ENCODE measurements at regions not wholly inside any gene's neighbourhood (a gene's known extent, or its start where the extent isn't known, plus 50 kb on each side); places are given as distances from the start of the nearest gene placed in this dataset.

GRCh38 chr2:104501929-104502328, 352.0 kb upstream of the POU3F3 start:
- DNase-seq (ENCODE audit: extremely low read depth in 1 of 2, low read depth in 1 of 2), result no peak

DNA sequence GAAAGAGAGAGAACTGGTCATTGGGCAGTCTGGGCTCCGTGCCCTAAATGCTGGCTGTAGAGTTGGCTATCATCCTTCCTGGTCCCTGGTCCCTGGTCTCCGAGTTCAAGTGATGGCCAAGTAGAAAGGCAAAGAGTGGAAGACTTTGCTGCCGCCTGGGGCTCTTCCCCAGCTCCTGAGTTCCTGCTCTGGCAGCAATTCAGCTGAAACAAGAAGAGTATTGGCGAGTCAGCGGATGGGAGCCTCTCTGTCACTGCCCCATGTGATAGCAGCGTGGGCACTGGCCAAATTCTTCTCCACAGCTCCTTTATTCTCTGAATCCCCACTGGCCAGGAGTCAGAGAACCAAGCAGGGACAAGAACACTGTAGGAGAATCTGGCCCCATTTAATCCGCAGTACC, 351.0 kb upstream of the POU3F3 start:
- DNase-seq (ENCODE audit: extremely low read depth in 1 of 2, low read depth in 1 of 2), result no peak

- DNase-seq (ENCODE audit: extremely low read depth in 1 of 2, low read depth in 1 of 2), result no peak
These were observed 349.4 kb upstream of the POU3F3 start for GRCh38 chr2:104504331-104505073.

GRCh38 chr2:104518256-104518655, 335.7 kb upstream of the POU3F3 start:
- no peak for DNase-seq (ENCODE audit: extremely low read depth in 1 of 2, low read depth in 1 of 2)

DNA sequence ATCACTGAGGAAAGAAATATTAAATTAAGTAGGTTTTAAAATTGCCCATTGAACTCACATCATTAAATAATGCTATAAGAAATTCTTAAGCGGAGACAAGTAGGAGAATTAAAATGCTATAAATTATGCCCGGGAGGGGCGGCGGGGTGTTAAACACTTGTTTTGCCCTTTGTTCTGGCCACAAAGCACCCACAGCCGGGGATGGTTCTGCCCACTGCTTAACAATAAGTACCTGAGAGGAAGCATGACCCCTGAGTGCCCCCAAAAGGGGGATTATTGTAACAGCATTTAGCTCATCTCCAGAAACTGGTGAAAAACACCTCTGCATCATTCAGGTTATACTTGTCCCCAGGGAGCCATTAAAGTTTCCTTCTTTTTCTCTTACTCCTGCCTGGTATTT, 332.7 kb upstream of the POU3F3 start:
- no peak for DNase-seq (ENCODE audit: extremely low read depth in 1 of 2, low read depth in 1 of 2)

GRCh38 chr2:104523921-104524320, 330.0 kb upstream of the POU3F3 start:
- no peak for DNase-seq (ENCODE audit: extremely low read depth in 1 of 2, low read depth in 1 of 2)

GRCh38 chr2:104528101-104528500, 325.8 kb upstream of the POU3F3 start:
- no peak for DNase-seq (ENCODE audit: extremely low read depth in 1 of 2, low read depth in 1 of 2)

DNA sequence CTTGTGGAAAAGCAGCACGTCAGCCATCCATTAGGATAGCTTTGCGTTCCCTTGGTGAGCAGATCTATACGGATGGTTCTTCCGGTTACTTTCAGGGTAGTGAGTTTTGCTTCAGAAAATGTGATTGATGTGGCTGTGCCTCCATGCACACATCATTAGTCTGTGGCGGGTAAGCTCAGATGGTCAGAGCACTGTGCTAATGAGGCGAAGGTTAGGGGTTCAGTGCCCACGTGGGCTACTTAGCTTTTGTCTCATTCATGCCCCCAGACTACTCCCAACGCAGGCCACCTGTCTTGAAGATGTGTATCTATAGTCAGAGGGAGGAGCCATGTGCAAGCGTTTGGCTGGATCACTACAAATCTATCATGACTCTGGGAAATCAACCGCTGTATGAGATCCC, 322.8 kb upstream of the POU3F3 start:
- no peak for DNase-seq (ENCODE audit: extremely low read depth in 1 of 2, low read depth in 1 of 2)

- no peak for DNase-seq (ENCODE audit: extremely low read depth in 1 of 2, low read depth in 1 of 2)
These were observed 316.8 kb upstream of the POU3F3 start for GRCh38 chr2:104537116-104537515.

GRCh38 chr2:104538077-104538476, 315.8 kb upstream of the POU3F3 start:
- DNase-seq (ENCODE audit: extremely low read depth in 1 of 2, low read depth in 1 of 2), result no peak

DNA sequence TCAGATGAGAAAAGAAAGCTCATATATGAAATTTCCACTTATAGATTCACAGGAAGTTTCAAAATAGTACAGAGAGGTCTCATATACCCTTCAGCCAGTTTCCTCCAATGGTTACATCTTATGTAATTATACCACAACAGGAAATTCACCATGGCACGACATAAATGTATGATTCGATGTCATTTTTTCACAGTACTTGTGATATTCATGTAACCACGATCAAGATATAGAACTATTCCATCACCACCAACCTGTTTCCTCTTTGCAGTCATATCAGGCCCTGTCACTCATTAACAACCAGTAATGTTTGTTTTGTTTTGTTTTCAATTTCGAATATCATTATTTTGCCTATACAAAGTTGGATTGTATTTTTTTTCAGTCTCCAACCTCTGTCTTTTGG, 314.3 kb upstream of the POU3F3 start:
- DNase-seq (ENCODE audit: extremely low read depth in 1 of 2, low read depth in 1 of 2), result no peak

DNA sequence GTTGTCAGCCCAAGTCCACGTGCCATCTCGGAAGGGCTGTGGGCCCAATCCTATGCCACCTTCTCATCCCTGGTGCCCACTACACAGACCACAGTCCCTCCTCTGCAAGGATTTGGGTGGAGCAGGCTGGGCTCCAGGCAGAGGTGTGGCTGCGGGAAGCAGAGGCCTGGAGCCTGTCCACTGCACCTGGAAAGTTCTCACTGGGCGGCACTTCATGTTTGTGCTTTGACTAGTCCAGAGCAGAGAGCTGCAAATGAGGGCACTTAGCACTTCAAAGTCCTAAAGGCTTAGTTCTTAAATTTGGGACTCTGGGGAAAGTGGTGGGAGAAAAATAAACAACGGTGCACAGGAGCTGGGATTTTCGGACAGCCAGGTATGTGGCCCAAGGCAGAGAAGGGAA, 308.9 kb upstream of the POU3F3 start:
- no peak for DNase-seq (ENCODE audit: extremely low read depth in 1 of 2, low read depth in 1 of 2)

DNA sequence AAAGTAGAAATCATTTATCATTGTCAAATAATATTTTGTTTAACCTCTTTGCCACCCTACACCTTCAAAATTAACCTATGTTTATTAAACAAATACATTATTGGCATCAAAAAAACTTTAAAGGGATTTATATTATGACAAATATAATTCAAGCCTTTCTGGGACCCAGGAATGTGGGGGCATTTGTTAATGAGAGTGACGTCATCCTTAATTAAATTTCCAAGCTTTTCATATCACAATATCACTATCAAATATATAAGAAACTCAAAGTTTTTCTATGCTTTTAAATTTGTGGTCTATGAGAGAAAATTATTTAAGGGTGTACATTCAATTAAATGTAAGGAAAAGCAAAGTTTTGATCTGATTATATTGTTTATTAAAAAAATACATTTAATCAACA, 307.4 kb upstream of the POU3F3 start:
- DNase-seq (ENCODE audit: extremely low read depth in 1 of 2, low read depth in 1 of 2), result no peak

DNA sequence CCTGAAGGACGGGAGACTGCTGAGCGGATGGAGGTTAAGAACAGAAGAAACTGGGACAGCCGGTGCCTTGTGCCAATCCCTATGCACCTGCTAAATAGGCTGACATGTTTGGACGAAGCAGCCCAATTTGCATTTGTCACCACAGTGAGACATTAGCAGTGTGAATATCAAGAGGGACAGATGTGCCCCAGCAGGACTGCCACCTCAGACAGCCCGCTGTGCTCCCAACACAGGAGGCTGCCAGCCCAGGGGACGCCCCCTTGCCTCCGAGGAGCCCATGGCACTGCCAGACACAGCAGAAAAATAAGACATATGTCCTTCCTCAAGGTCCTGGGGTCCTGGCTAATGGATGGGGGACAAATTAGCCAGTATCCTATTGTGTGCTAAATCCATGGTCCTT, 306.7 kb upstream of the POU3F3 start:
- no peak for DNase-seq (ENCODE audit: extremely low read depth in 1 of 2, low read depth in 1 of 2)

- no peak for DNase-seq (ENCODE audit: extremely low read depth in 1 of 2, low read depth in 1 of 2)
These were observed 292.7 kb upstream of the POU3F3 start for GRCh38 chr2:104561251-104561650.

GRCh38 chr2:104562537-104562936, 291.4 kb upstream of the POU3F3 start:
- DNase-seq (ENCODE audit: extremely low read depth in 1 of 2, low read depth in 1 of 2), result no peak

GRCh38 chr2:104563398-104563996, 290.4 kb upstream of the POU3F3 start:
- no peak for DNase-seq (ENCODE audit: extremely low read depth in 1 of 2, low read depth in 1 of 2)

DNA sequence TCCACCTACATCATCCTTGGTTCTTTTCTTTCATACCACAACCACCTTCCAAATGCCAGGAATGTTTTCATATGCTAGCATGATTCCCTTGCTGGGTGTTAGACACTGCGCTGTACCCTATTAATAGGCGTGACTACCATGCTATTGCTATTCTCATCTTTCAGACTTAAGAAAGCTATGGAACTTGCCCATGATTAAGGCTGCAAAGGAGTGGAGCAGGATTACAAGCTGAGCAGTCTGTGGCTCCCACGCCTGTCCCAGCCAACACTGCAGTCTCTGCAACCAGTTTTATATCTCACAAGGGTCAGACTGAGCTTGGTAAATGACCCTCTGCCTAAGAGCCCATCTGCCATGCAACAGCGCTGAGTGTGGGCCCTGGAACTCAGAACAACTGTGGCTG, 285.7 kb upstream of the POU3F3 start:
- DNase-seq (ENCODE audit: extremely low read depth in 1 of 2, low read depth in 1 of 2), result no peak

DNA sequence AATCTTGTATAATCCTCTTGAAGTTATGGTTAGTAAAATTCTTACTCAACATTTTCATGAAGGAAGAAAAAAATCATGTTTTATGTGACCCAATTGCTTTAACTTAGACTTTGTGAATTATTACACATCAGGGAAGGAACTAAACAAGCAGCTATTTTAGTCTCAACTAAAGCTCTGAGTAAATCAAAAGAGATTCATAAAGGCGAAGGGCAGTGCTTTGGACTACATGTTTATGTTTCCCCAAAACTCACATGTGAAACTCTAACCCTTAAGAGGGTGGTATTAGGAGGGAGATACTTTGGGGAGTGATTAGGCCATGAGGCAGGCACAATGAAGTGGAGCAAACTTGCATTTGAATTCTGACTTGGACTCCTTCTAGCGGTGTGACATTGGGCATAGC, 283.7 kb upstream of the POU3F3 start:
- DNase-seq (ENCODE audit: extremely low read depth in 1 of 2, low read depth in 1 of 2), result no peak

DNA sequence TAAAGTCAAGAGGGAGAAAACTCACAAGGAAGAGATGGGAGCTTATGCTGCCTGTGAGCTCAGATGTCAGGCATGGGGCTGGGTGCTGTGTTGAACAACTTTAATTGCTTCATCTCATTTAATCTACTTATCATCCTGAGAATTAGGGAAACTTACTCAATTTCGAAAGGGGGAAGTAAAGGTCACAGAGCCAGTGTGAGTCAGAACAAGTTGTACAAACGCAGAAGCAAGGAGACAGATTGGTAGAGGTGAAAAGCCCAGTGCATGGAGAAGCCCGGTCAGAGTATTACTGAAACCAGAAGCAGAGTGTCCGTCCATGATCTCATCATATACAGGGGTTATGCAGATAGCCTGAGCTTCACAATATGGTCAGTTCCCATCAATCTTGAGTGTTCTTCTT, 281.1 kb upstream of the POU3F3 start:
- no peak for DNase-seq (ENCODE audit: extremely low read depth in 1 of 2, low read depth in 1 of 2)

GRCh38 chr2:104574367-104574766, 279.5 kb upstream of the POU3F3 start:
- DNase-seq (ENCODE audit: extremely low read depth in 1 of 2, low read depth in 1 of 2), result no peak

DNA sequence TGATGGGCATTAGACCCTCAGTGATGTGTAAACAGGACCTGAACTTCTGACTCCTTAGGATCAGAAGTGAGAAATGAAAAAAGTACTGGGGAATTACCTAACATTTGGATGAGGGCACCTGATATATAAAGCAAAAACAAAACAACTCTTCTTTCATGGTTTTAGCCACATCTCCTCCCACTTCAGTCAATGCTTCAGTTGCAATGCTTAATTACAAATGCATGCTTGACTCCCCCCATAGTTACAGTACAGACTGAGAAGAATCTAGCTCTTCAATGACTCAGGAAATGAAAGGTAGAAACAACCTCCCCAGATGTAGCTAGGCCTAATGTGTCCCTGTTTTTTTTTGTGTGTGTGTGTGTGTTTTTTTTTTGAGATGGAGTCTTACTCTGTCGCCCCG, 276.8 kb upstream of the POU3F3 start:
- DNase-seq (ENCODE audit: extremely low read depth in 1 of 2, low read depth in 1 of 2), result no peak

DNA sequence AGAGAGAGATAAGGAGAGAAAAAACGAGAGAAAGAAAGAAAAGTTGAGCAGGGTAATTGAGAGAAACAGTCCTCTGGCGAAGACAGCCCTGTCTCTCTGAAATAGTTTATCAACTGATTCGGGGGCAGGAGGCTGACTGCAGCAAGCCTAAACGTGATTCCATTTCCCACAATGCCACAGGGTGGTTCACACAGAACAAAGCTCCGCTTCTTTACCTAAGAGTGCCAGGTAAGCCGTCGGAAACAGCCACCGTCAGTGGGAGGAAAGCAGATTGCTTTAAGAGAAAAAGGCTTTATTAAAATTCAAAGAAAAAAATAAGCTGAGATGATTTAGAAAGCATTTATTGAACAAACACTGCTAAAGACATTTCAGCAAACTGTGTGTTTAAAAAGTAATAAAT, 271.4 kb upstream of the POU3F3 start:
- no peak for DNase-seq (ENCODE audit: extremely low read depth in 1 of 2, low read depth in 1 of 2)

Measured in stimulated activated CD8-positive, alpha-beta memory T cell treated with anti-CD3 and anti-CD28 coated beads, Interleukin-7, amount 100 ng/mL, for 48 hours (primary cell).